ENCODE measurements at regions not wholly inside any gene's neighbourhood (a gene's known extent, or its start where the extent isn't known, plus 50 kb on each side); places are given as distances from the start of the nearest gene placed in this dataset.
A peak's percentile ranks its signal among the peaks of the same experiment; 100 is the strongest.

DNA sequence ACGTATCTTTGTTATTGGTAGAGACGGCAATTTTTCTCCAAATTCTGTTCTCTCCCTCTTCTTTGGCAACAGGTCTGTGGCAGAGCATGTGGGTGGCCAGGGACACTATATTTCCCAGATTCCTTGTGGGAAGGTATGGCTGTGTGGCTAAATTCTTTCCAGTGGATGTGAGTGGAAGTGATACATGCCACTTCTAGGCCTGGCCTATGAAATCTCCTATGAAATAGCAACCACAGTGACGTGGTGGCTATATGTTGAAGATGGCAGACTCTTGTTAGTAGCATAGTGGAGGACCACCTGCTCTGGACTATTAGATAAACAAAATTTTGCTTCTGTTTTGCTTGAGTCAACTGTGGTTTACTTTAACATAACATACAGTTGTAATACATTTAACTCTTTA lies 243.3 kb downstream of the IL20RB start:
- intact Hi-C loops (cut with DNase I) = no loop called here
- ATAC-seq = no peak

DNA sequence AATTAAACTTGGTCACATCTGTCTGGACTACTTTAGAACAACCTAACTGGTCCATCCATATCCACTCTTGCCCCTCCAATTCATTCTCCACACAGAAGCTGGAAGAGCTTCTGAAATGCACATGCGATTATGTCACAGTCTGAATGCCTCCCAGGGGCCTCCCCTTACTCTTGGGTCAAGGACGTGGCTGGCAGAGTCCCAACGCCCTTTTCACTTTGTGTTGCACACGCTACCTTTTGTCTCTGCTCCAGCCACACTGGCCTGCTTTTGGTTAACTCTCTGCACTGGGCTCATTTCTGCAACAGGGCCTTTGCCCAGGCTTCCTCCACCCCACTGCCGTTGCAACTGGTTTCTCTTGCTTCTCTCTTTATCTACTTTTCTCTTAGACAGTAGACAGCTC lies 245.2 kb downstream of the IL20RB start:
- H3K4me1 ChIP-seq = no peaks in the 10 kb centered on the region
- no peaks in the 10 kb centered on the region for H3K9me3 ChIP-seq
- peak; percentile 78 for ATAC-seq
- H3K36me3 ChIP-seq = no peaks in the 10 kb centered on the region
- DNase-seq = peak in 2 of 4 donors; percentile 49 to 52
- no peak overlapping the region for H3K27ac ChIP-seq
- H3K4me3 ChIP-seq = no peak overlapping the region
- intact Hi-C loops (cut with DNase I) = no loop called here
- no peaks in the 10 kb centered on the region for H3K27me3 ChIP-seq
- TF ChIP-seq, protein P1, sequence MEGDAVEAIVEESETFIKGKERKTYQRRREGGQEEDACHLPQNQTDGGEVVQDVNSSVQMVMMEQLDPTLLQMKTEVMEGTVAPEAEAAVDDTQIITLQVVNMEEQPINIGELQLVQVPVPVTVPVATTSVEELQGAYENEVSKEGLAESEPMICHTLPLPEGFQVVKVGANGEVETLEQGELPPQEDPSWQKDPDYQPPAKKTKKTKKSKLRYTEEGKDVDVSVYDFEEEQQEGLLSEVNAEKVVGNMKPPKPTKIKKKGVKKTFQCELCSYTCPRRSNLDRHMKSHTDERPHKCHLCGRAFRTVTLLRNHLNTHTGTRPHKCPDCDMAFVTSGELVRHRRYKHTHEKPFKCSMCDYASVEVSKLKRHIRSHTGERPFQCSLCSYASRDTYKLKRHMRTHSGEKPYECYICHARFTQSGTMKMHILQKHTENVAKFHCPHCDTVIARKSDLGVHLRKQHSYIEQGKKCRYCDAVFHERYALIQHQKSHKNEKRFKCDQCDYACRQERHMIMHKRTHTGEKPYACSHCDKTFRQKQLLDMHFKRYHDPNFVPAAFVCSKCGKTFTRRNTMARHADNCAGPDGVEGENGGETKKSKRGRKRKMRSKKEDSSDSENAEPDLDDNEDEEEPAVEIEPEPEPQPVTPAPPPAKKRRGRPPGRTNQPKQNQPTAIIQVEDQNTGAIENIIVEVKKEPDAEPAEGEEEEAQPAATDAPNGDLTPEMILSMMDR (IDR thresholded peaks at IDR 0.05) = no peak

More for the DNA sequence above, 243.3 kb downstream of the IL20RB start:
- no peaks in the 10 kb centered on the region for H3K36me3 ChIP-seq
- H3K9me3 ChIP-seq = no peaks in the 10 kb centered on the region
- no peak for DNase-seq
- no peaks in the 10 kb centered on the region for H3K4me1 ChIP-seq
- no peaks in the 10 kb centered on the region for H3K27me3 ChIP-seq
- H3K4me3 ChIP-seq = no peak overlapping the region
- H3K27ac ChIP-seq = no peak overlapping the region
- TF ChIP-seq, protein P1 (IDR thresholded peaks at IDR 0.05) = no peak

DNA sequence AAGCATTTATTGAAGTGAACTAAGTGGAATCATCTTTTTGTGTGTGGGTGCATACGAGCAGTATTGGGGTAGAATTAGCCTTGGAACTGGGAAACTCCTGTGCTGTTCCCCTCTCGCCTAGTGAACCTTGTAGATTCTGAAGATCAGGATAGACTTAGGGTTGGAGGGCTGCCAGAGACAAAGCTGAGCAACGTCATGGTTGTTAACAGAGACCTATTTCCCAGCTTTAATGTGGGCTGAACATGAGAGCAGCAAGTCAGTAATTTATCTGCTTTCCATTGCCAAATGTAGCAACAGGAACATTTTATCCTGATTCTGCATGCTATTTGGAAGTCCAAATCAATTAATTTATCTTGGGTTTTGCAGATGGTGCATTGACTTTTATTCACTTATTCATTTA lies 246.6 kb downstream of the IL20RB start:
- DNase-seq (no peak), ATAC-seq (no peak)
- TF ChIP-seq, protein P1 (IDR thresholded peaks at IDR 0.05) = no peak
- intact Hi-C loops (cut with DNase I) = no loop called here
- no peaks in the 10 kb centered on the region for H3K36me3 ChIP-seq
- no peak overlapping the region for H3K27ac ChIP-seq
- H3K4me1 ChIP-seq = no peaks in the 10 kb centered on the region
- H3K27me3 ChIP-seq = no peaks in the 10 kb centered on the region
- no peak overlapping the region for H3K4me3 ChIP-seq
- peaks cover 0 to 2% of the 10 kb centered on the region in 2 donors for H3K9me3 ChIP-seq

DNA sequence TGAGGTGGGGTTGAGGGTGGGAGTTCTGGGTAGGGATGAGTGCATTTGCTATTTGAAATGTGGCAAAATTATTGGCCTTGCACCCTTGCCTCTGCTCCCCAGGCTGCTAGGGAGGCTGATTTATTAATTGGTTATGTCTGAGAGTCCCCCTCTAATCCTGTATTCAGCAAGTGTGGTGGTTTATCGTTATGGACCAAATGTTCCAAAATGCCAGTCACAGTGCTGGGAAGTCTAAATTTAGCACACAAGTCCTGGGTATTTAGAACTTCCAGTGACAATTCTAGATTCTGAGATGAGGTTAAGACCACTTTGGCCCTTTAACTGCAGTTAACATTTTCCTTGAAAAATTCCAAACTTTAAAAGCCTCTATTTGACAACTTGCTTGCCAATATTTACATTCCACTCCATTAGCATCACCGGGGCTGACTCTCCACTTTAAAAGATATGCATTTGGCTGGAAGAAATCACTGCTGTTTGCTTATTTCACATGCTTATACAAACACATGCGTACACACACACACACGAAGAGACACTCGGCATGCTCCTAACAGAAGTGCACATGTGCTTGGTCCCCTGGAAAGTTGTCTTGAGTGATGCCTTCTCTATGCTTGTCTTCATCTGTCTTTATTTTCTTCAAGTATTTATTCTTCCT lies 247.7 kb downstream of the IL20RB start:
- H3K27ac ChIP-seq = no peak overlapping the region
- no peaks in the 10 kb centered on the region for H3K27me3 ChIP-seq
- peaks cover 0 to 4% of the 10 kb centered on the region in 2 donors for H3K9me3 ChIP-seq
- no peaks in the 10 kb centered on the region for H3K4me1 ChIP-seq
- ATAC-seq (peak; percentile 56), DNase-seq (peak in 1 of 4 donors; percentile 4)
- H3K4me3 ChIP-seq = no peak overlapping the region
- TF ChIP-seq, protein P1 (IDR thresholded peaks at IDR 0.05) = no peak
- intact Hi-C loops (cut with DNase I) = no loop called here
- no peaks in the 10 kb centered on the region for H3K36me3 ChIP-seq

DNA sequence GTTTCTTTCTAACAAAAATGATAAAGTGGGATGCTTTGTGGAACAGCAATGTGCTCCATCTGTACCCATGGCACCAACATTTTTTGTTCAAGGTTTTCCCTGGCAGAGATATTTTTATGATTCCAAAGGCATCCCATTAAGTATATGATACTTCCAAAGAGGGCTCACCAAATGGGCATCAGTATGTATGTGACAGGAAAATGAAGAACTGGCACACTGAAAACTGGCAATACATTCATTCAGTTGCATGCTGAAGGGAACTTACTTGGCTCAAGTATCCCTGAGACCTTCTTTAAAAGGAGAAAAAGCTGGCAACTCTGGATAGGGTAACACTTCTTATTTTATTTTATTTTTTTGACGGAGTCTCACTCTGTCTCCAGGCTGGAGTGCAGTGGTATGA lies 249.8 kb downstream of the IL20RB start:
- DNase-seq = no peak
- Histone ChIP-seq H3K4me1 (no peaks in the 10 kb centered on the region), H3K27me3 (no peaks in the 10 kb centered on the region), H3K4me3 (no peak overlapping the region), H3K36me3 (no peaks in the 10 kb centered on the region), H3K27ac (no peak overlapping the region), H3K9me3 (peaks cover 0 to 4% of the 10 kb centered on the region in 2 donors)
- TF ChIP-seq, protein P1 (IDR thresholded peaks at IDR 0.05) = no peak
- no peak for ATAC-seq
- intact Hi-C loops (cut with DNase I) = no loop called here
